Hepatocyte (in vitro differentiated cells): ENCODE measurements at regions not wholly inside any gene's neighbourhood (a gene's known extent, or its start where the extent isn't known, plus 50 kb on each side); places are given as distances from the start of the nearest gene placed in this dataset.

ENCODE experiments used
- DNase-seq: peaks from one replicate; pipeline ENCODE4 v3.0.0-alpha.2; 2016; ENCODE audit warnings: low spot score
- H2AFZ ChIP-seq: fragments of 200-600 bp; sonication (generic); 2 replicates; pipeline ENCODE4 v1.6.0; 2016; ENCODE audit warnings: antibody characterized with exemption, mild to moderate bottlenecking
- H3K27ac ChIP-seq: fragments of 200-600 bp; sonication (generic); 2 replicates; pipeline ENCODE4 v1.5.1; 2016; ENCODE audit warnings: mild to moderate bottlenecking
- H3K27me3 ChIP-seq: fragments of 200-600 bp; sonication (generic); 2 replicates; pipeline ENCODE4 v1.6.1; 2016
- H3K36me3 ChIP-seq: fragments of 200-600 bp; sonication (generic); replicated peaks from 2 replicates; pipeline ENCODE4 v1.5.1; 2016; ENCODE audit warnings: low read depth; ENCODE audit not compliant: insufficient read depth
- H3K4me1 ChIP-seq: fragments of 200-600 bp; sonication (generic); 2 replicates; pipeline ENCODE4 v1.5.1; 2016; ENCODE audit warnings: mild to moderate bottlenecking, moderate library complexity; ENCODE audit not compliant: insufficient read depth
- H3K4me2 ChIP-seq: fragments of 200-600 bp; sonication (generic); 2 replicates; pipeline ENCODE4 v1.6.0; 2016
- H3K4me3 ChIP-seq: fragments of 200-600 bp; sonication (generic); 2 replicates; pipeline ENCODE4 v1.5.1; 2016; ENCODE audit warnings: mild to moderate bottlenecking
- H3K79me2 ChIP-seq: fragments of 200-600 bp; sonication (generic); 2 replicates; pipeline ENCODE4 v1.6.0; 2017; ENCODE audit warnings: mild to moderate bottlenecking
- H3K9me2 ChIP-seq: fragments of 200-600 bp; sonication (generic); replicated peaks from 2 replicates; pipeline ENCODE4 v1.6.0; 2017; ENCODE audit warnings: mild to moderate bottlenecking; ENCODE audit not compliant: insufficient read depth
- H3K9me3 ChIP-seq: fragments of 200-600 bp; sonication (generic); 2 replicates; pipeline ENCODE4 v1.5.1; 2016; ENCODE audit warnings: low read depth, mild to moderate bottlenecking
- H4K20me1 ChIP-seq: fragments of 200-600 bp; sonication (generic); 2 replicates; pipeline ENCODE4 v1.6.0; 2016; ENCODE audit warnings: mild to moderate bottlenecking; ENCODE audit not compliant: insufficient read depth, poor library complexity, severe bottlenecking
- EZH2 ChIP-seq: fragments of 200-600 bp; sonication (generic); IDR thresholded peaks from 2 replicates; pipeline ENCODE4 v1.6.1; 2016; ENCODE audit warnings: antibody characterized with exemption, mild to moderate bottlenecking, borderline replicate concordance
- EZH2phosphoT487 ChIP-seq: fragments of 200-600 bp; sonication (generic); IDR thresholded peaks from one replicate; pipeline ENCODE4 v1.6.1; 2018; ENCODE audit warnings: antibody characterized with exemption, mild to moderate bottlenecking, low read depth, moderate library complexity; ENCODE audit not compliant: unreplicated experiment, severe bottlenecking
- WGBS: methylation state at CpG from one replicate; pipeline ENCODE4 v1.1.6; 2016; ENCODE audit warnings: low lambda C conversion rate; ENCODE audit errors: missing lambda C conversion rate; 5-methylcytosine and 5-hydroxymethylcytosine counted together
- TF ChIP-seq, protein P1 (sequence below): fragments of 200-600 bp; sonication (generic); IDR thresholded peaks from 2 replicates; pipeline ENCODE4 v1.5.1; 2016; ENCODE audit warnings: antibody characterized with exemption, mild to moderate bottlenecking; ENCODE audit not compliant: poor library complexity

DNA sequence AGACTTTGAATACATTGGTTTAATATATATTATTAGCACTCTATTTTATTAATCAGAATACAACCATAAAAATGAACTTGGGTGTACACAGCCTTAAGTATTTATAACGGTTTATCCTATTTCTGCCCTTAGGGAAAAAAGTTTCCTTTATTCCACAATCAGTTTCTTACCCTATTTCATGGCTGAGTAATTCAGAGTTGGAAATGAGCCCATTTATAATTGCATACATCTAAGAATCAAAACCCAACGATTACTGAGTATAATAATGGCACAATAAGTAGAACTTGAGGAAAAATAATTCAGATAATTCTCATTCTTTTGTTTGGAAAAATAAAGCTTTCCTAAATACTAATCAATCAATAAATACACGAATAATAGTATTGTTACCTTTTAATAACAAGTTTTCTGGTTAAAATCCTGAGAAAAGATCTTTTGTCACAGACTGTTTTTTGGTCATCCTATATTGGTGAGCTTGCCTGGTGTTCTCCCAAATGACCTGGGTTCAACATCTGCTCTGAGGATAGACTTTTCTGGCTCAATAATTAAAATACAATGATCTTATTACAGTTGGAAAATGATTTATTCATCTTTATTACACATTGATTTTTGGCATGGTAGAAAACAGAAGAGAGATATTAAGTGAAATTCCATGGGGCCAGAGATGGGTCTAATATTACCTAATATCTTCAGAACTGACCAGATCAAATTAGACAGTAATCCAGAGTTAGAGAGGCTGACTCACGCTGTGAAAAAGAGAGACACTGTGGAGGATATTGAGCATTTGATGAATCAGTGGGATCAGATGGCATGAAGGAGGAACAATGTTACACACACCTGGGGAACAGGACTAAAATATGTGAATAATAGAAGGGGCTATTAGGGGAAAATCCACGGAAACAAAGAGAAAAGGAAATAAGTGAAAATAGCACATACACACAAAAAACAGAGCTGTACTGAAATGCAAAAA, 162.1 kb upstream of the TBX18 start:
- DNase-seq = no peak
- Histone ChIP-seq H3K4me1 (no peaks in the 10 kb centered on the region), H3K79me2 (no peaks in the 10 kb centered on the region), H3K4me3 (no peak overlapping the region), H3K9me3 (no peaks in the 10 kb centered on the region), H3K27me3 (no peaks in the 10 kb centered on the region), H3K9me2 (no peaks in the 10 kb centered on the region), H4K20me1 (no peaks in the 10 kb centered on the region), H3K36me3 (no peaks in the 10 kb centered on the region), H2AFZ (no peak overlapping the region), H3K4me2 (no peak overlapping the region), H3K27ac (no peak overlapping the region)
- TF ChIP-seq, protein P1, sequence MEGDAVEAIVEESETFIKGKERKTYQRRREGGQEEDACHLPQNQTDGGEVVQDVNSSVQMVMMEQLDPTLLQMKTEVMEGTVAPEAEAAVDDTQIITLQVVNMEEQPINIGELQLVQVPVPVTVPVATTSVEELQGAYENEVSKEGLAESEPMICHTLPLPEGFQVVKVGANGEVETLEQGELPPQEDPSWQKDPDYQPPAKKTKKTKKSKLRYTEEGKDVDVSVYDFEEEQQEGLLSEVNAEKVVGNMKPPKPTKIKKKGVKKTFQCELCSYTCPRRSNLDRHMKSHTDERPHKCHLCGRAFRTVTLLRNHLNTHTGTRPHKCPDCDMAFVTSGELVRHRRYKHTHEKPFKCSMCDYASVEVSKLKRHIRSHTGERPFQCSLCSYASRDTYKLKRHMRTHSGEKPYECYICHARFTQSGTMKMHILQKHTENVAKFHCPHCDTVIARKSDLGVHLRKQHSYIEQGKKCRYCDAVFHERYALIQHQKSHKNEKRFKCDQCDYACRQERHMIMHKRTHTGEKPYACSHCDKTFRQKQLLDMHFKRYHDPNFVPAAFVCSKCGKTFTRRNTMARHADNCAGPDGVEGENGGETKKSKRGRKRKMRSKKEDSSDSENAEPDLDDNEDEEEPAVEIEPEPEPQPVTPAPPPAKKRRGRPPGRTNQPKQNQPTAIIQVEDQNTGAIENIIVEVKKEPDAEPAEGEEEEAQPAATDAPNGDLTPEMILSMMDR = no peak
- TF ChIP-seq EZH2 (no peak), EZH2phosphoT487 (no peak)
- WGBS = 65% methylated on average over 5 of the region's 5 CpGs

DNA sequence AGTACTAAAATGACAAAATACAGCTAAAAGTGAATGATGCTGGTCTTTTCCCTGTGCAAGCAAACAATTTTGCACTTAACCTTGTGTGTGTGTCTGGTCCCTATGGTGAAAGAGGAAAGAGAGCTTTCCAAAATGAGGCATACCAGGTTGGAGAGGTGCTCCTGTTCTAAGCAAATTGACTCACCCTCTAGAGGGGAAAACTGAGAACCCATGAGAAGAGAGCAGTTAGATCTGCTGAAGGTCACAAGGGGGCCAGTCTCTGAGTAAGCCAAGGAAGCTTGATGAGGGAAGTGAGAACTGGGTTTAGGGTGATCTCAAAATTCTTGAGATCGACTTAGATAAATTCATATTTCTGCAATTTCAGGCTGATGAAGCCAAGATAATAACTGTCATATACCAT, 157.5 kb upstream of the TBX18 start:
- Histone ChIP-seq H4K20me1 (no peaks in the 10 kb centered on the region), H3K4me3 (no peak overlapping the region), H3K4me2 (no peak overlapping the region), H3K27ac (no peak overlapping the region), H3K27me3 (no peaks in the 10 kb centered on the region), H3K36me3 (no peaks in the 10 kb centered on the region), H3K79me2 (no peaks in the 10 kb centered on the region), H2AFZ (no peak overlapping the region), H3K9me2 (no peaks in the 10 kb centered on the region), H3K9me3 (no peaks in the 10 kb centered on the region), H3K4me1 (no peaks in the 10 kb centered on the region)
- DNase-seq = no peak
- 75% methylated on average over 1 of the region's 1 CpG for WGBS
- no peak for TF ChIP-seq EZH2phosphoT487
- TF ChIP-seq EZH2 = no peak
- TF ChIP-seq, protein P1 = no peak

DNA sequence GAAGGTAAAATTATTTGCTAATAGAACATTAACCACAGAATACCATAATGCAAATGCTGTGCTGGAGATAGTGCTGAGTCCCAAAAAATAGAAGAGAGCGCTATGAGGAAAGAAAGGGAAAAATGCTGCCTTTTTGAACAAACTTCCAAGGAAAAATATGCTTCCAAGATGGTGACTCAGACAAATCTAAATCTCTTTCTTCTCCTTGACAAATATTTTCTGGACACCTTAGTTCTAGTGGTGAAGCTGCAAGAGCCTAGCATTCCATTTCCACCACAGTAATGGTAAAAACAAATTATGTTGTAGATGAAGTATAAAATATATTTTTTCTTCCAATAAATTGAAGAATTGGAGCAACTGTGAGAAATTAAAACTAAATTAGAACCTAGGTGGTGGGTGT, 155.6 kb upstream of the TBX18 start:
- H4K20me1 ChIP-seq = no peaks in the 10 kb centered on the region
- no peak overlapping the region for H3K27ac ChIP-seq
- no peaks in the 10 kb centered on the region for H3K9me3 ChIP-seq
- H3K79me2 ChIP-seq = no peaks in the 10 kb centered on the region
- no peaks in the 10 kb centered on the region for H3K36me3 ChIP-seq
- DNase-seq = no peak
- no peaks in the 10 kb centered on the region for H3K9me2 ChIP-seq
- no peak overlapping the region for H3K4me2 ChIP-seq
- H3K27me3 ChIP-seq = no peaks in the 10 kb centered on the region
- WGBS = 97% methylated on average over 1 of the region's 1 CpG
- no peak overlapping the region for H3K4me3 ChIP-seq
- no peak for TF ChIP-seq EZH2
- TF ChIP-seq, protein P1 = no peak
- TF ChIP-seq EZH2phosphoT487 = no peak
- no peaks in the 10 kb centered on the region for H3K4me1 ChIP-seq
- no peak overlapping the region for H2AFZ ChIP-seq
